CD14-positive monocyte (primary cell): ENCODE measurements at regions not wholly inside any gene's neighbourhood (a gene's known extent, or its start where the extent isn't known, plus 50 kb on each side); places are given as distances from the start of the nearest gene placed in this dataset.

Source experiments
- DNase-seq, 3 donors: peaks; one replicate each; pipeline ENCODE4 v3.0.0-alpha.2; 2011 to 2022
- H2AFZ ChIP-seq: 2 replicates; pipeline ENCODE4 v1.6.0; 2012; ENCODE audit warnings: mild to moderate bottlenecking, low read depth, low read length, inconsistent platforms; ENCODE audit not compliant: insufficient read depth, poor library complexity, severe bottlenecking
- H3K27ac ChIP-seq, 2 donors: 1 replicate in 1 of 2; 2 replicates in 1 of 2; pipeline ENCODE4 v1.5.1; 2012 to 2013; ENCODE audit warnings: low read length in 2 of 2, control low read depth in 1 of 2, inconsistent platforms in 1 of 2, low read depth in 1 of 2, mild to moderate bottlenecking in 1 of 2
- H3K27me3 ChIP-seq, 2 donors: one replicate each; pipeline versions ENCODE4 v1.6.0 to v1.6.1; 2011 to 2013; ENCODE audit warnings: low read length in 2 of 2; ENCODE audit not compliant: control insufficient read depth in 2 of 2, insufficient read depth in 2 of 2
- H3K36me3 ChIP-seq, 2 donors: replicated peaks in 1 of 2; 1 replicate in 1 of 2; 2 replicates in 1 of 2; pipeline versions ENCODE4 v1.5.1 to v1.6.1; 2012 to 2013; ENCODE audit warnings: low read length in 2 of 2, control low read depth in 1 of 2, inconsistent platforms in 1 of 2, mild to moderate bottlenecking in 1 of 2; ENCODE audit not compliant: insufficient read depth in 2 of 2, control insufficient read depth in 1 of 2
- H3K4me1 ChIP-seq, 2 donors: 1 replicate in 1 of 2; 2 replicates in 1 of 2; pipeline versions ENCODE4 v1.5.1 to v1.6.1; 2012 to 2013; ENCODE audit warnings: low read length in 2 of 2, control low read depth in 1 of 2, inconsistent platforms in 1 of 2, mild to moderate bottlenecking in 1 of 2, moderate library complexity in 1 of 2; ENCODE audit not compliant: insufficient read depth in 2 of 2, control insufficient read depth in 1 of 2
- H3K4me2 ChIP-seq: replicated peaks from 2 replicates; pipeline ENCODE3; 2012; ENCODE audit warnings: low read length, moderate library complexity, mild to moderate bottlenecking; ENCODE audit not compliant: poor library complexity, severe bottlenecking; ENCODE audit errors: extremely low read depth
- H3K4me3 ChIP-seq, 3 experiments: fragments of 200-600 bp in 1 of 3; sonication (generic) in 1 of 3; replicated peaks in 1 of 3; 1 replicate in 2 of 3; 2 replicates in 1 of 3; pipeline ENCODE4 v1.5.1; 2011 to 2013; ENCODE audit warnings: low read length in 3 of 3, mild to moderate bottlenecking in 3 of 3, control low read depth in 2 of 3, low read depth in 2 of 3, inconsistent platforms in 1 of 3, moderate library complexity in 1 of 3
- H3K79me2 ChIP-seq: 2 replicates; pipeline ENCODE4 v1.6.0; 2012; ENCODE audit warnings: mild to moderate bottlenecking, control low read depth, inconsistent platforms, low read length, moderate library complexity; ENCODE audit not compliant: insufficient read depth
- H3K9ac ChIP-seq: 2 replicates; pipeline ENCODE4 v1.6.0; 2017; ENCODE audit warnings: low read length, mild to moderate bottlenecking; ENCODE audit not compliant: insufficient read depth, poor library complexity, severe bottlenecking
- H3K9me3 ChIP-seq, 2 donors: replicated peaks in 1 of 2; 1 replicate in 1 of 2; 2 replicates in 1 of 2; pipeline versions ENCODE4 v1.5.1 to v1.6.1; 2012 to 2013; ENCODE audit warnings: low read length in 2 of 2, control low read depth in 1 of 2; ENCODE audit not compliant: control insufficient read depth in 1 of 2, insufficient read depth in 1 of 2
- H4K20me1 ChIP-seq: 2 replicates; pipeline ENCODE4 v1.6.0; 2012; ENCODE audit warnings: mild to moderate bottlenecking, low read length, control low read depth, moderate library complexity; ENCODE audit not compliant: insufficient read depth
- H3K27ac Mint-ChIP-seq, 7 donors: one replicate each; pipeline ENCODE4 v1.8.0; 2020; ENCODE audit warnings: mild to moderate bottlenecking in 7 of 7, mixed read lengths in 7 of 7, moderate library complexity in 6 of 7, inconsistent platforms in 2 of 7
- H3K27me3 Mint-ChIP-seq, 3 donors: one replicate each; pipeline ENCODE4 v1.8.0; 2021 to 2022; ENCODE audit warnings: low read depth in 3 of 3, mild to moderate bottlenecking in 3 of 3, mixed read lengths in 3 of 3, moderate library complexity in 3 of 3, inconsistent platforms in 1 of 3
- H3K36me3 Mint-ChIP-seq, 2 donors: one replicate each; pipeline ENCODE4 v1.8.0; 2020; ENCODE audit warnings: mixed read lengths in 2 of 2, inconsistent platforms in 1 of 2, mild to moderate bottlenecking in 1 of 2
- H3K4me1 Mint-ChIP-seq: one replicate; pipeline ENCODE4 v1.8.0; 2020; ENCODE audit warnings: mild to moderate bottlenecking, mixed read lengths
- H3K4me3 Mint-ChIP-seq, 2 donors: one replicate each; pipeline ENCODE4 v1.8.0; 2020; ENCODE audit warnings: mild to moderate bottlenecking in 2 of 2, mixed read lengths in 2 of 2, moderate library complexity in 1 of 2
- H3K9me3 Mint-ChIP-seq, 7 donors: one replicate each; pipeline ENCODE4 v1.8.0; 2020 to 2022; ENCODE audit warnings: mixed read lengths in 7 of 7, mild to moderate bottlenecking in 6 of 7, moderate library complexity in 6 of 7, inconsistent platforms in 2 of 7
- CTCF ChIP-seq: fragments of 200-600 bp; IDR thresholded peaks from one replicate; pipeline ENCODE4 v1.8.0; 2022; ENCODE audit warnings: antibody characterized with exemption, mild to moderate bottlenecking
- WGBS: methylation state at CpG from one replicate; pipeline ENCODE4 v1.1.5; 2013; ENCODE audit warnings: missing lambda C conversion rate; ENCODE audit not compliant: insufficient coverage; 5-methylcytosine and 5-hydroxymethylcytosine counted together
- intact Hi-C, 2 donors: fragments of 100-400 bp; cut with micrococcal nuclease; formaldehyde crosslinking; loops; one replicate each; pipeline versions ENCODE4 v1.15.0 to v1.15.1; 2023

- H2AFZ ChIP-seq = no peak overlapping the region
- peaks cover 0 to 4% (median under 1%) of the 10 kb centered on the region in 7 donors for H3K9me3 Mint-ChIP-seq
- no peak for DNase-seq
- no peaks in the 10 kb centered on the region for H3K36me3 ChIP-seq
- no peak for TF ChIP-seq CTCF
- intact Hi-C loops = loop anchor here in 1 of 2 donors (5.0 kb wide), 1 partner anchor 342 kb away; no protein-coding TSS in a partner anchor
- H3K27ac Mint-ChIP-seq = no peak overlapping the region
- no peaks in the 10 kb centered on the region for H3K27me3 ChIP-seq
- no peak overlapping the region for H3K4me2 ChIP-seq
- H3K27ac ChIP-seq = no peak overlapping the region
- no peaks in the 10 kb centered on the region for H3K79me2 ChIP-seq
- WGBS = no CpG with 5 or more reads among the region's 1 CpG
- no peaks in the 10 kb centered on the region for H3K4me1 ChIP-seq
- H3K27me3 Mint-ChIP-seq = peaks cover 1 to 2% (median 2%) of the 10 kb centered on the region in 3 donors
- no peak overlapping the region for H3K4me3 Mint-ChIP-seq
- peaks cover 0 to 4% of the 10 kb centered on the region in 2 donors for H3K9me3 ChIP-seq
- H4K20me1 ChIP-seq = no peaks in the 10 kb centered on the region
- no peaks in the 10 kb centered on the region for H3K36me3 Mint-ChIP-seq
- H3K9ac ChIP-seq = no peak overlapping the region
- H3K4me3 ChIP-seq = no peak overlapping the region
- no peaks in the 10 kb centered on the region for H3K4me1 Mint-ChIP-seq
Measured at GRCh38 chr5:116765441-116765840, 190.8 kb upstream of the SEMA6A start.

GRCh38 chr5:116764941-116765340, 190.3 kb upstream of the SEMA6A start:
- Histone ChIP-seq H3K9me3 (peaks cover 0 to 4% of the 10 kb centered on the region in 2 donors), H4K20me1 (no peaks in the 10 kb centered on the region), H3K27ac (no peak overlapping the region), H3K4me3 (no peak overlapping the region), H3K4me1 (no peaks in the 10 kb centered on the region), H3K9ac (no peak overlapping the region), H3K79me2 (no peaks in the 10 kb centered on the region), H3K36me3 (no peaks in the 10 kb centered on the region), H3K4me2 (no peak overlapping the region), H2AFZ (no peak overlapping the region), H3K27me3 (no peaks in the 10 kb centered on the region)
- intact Hi-C loops = loop anchor here in 1 of 2 donors (5.0 kb wide), 1 partner anchor 342 kb away; no protein-coding TSS in a partner anchor
- no peak for TF ChIP-seq CTCF
- Mint-ChIP-seq H3K4me1 (no peaks in the 10 kb centered on the region), H3K27me3 (peaks cover 1 to 2% (median 2%) of the 10 kb centered on the region in 3 donors), H3K36me3 (no peaks in the 10 kb centered on the region), H3K9me3 (peaks cover 0 to 4% (median 0%) of the 10 kb centered on the region in 7 donors), H3K4me3 (no peak overlapping the region), H3K27ac (peak overlapping the region in 1 of 7 donors; percentile 9)
- no peak for DNase-seq
- WGBS = no CpG with 5 or more reads among the region's 2 CpGs
